HEK293T (cell line): ENCODE measurements at regions not wholly inside any gene's neighbourhood (a gene's known extent, or its start where the extent isn't known, plus 50 kb on each side); places are given as distances from the start of the nearest gene placed in this dataset.

ENCODE experiments used
- CTCF ChIA-PET: fragments of 350-600 bp; formaldehyde crosslinking; extraction: SDS; loops from one replicate; lab custom pipeline; 2021; ENCODE audit warnings: antibody characterized with exemption, inconsistent platforms; lab: Yijun Ruan, JAX
- POLR2A ChIA-PET: fragments of 350-600 bp; formaldehyde crosslinking; extraction: SDS; loops from one replicate; lab custom pipeline; 2020; ENCODE audit warnings: antibody characterized with exemption, inconsistent platforms; lab: Yijun Ruan, JAX
- DNase-seq: peaks from one replicate; pipeline ENCODE4 v3.0.0; 2012; ENCODE audit warnings: mixed read lengths; ENCODE audit errors: extremely low spot score
- ARNT ChIP-seq: fragments of 450-650 bp; IDR thresholded peaks from 2 replicates; pipeline ENCODE4 v1.6.1; 2017; ENCODE audit warnings: mild to moderate bottlenecking
- BHLHE40 ChIP-seq: fragments of 450-650 bp; IDR thresholded peaks from 2 replicates; pipeline ENCODE4 v1.6.1; 2016; ENCODE audit warnings: mild to moderate bottlenecking, moderate library complexity, borderline replicate concordance
- CTBP1 ChIP-seq: fragments of 450-650 bp; IDR thresholded peaks from 2 replicates; pipeline ENCODE4 v1.6.1; 2016; ENCODE audit warnings: borderline replicate concordance
- ELF4 ChIP-seq: fragments of 450-650 bp; IDR thresholded peaks from 2 replicates; pipeline ENCODE4 v1.6.1; 2017; ENCODE audit warnings: antibody characterized with exemption
- FOXA1 ChIP-seq: fragments of 450-650 bp; IDR thresholded peaks from 2 replicates; pipeline ENCODE4 v1.6.1; 2016; ENCODE audit warnings: mild to moderate bottlenecking
- FOXK2 ChIP-seq: fragments of 450-650 bp; IDR thresholded peaks from 2 replicates; pipeline ENCODE4 v1.6.1; 2016; ENCODE audit warnings: mild to moderate bottlenecking
- FOXM1 ChIP-seq: fragments of 450-650 bp; IDR thresholded peaks from 2 replicates; pipeline ENCODE4 v1.6.1; 2017; ENCODE audit warnings: mild to moderate bottlenecking, borderline replicate concordance
- HDGF ChIP-seq: fragments of 450-650 bp; IDR thresholded peaks from 2 replicates; pipeline ENCODE4 v1.6.1; 2017; ENCODE audit warnings: antibody characterized with exemption, borderline replicate concordance
- L3MBTL2 ChIP-seq: fragments of 450-650 bp; conservative IDR thresholded peaks from 2 replicates; pipeline ENCODE4 v1.6.1; 2016; ENCODE audit warnings: mild to moderate bottlenecking
- LEF1 ChIP-seq: fragments of 450-650 bp; IDR thresholded peaks from 2 replicates; pipeline ENCODE4 v1.6.1; 2017; ENCODE audit warnings: mild to moderate bottlenecking, borderline replicate concordance
- NFRKB ChIP-seq: fragments of 450-650 bp; IDR thresholded peaks from 2 replicates; pipeline ENCODE4 v1.6.1; 2016; ENCODE audit warnings: mild to moderate bottlenecking, moderate library complexity
- PKNOX1 ChIP-seq: fragments of 450-650 bp; IDR thresholded peaks from 2 replicates; pipeline ENCODE4 v1.6.1; 2016
- SP1 ChIP-seq: fragments of 450-650 bp; IDR thresholded peaks from 2 replicates; pipeline ENCODE4 v1.6.1; 2017
- SUZ12 ChIP-seq: fragments of 450-650 bp; IDR thresholded peaks from 2 replicates; pipeline ENCODE4 v1.6.1; 2016; ENCODE audit warnings: mild to moderate bottlenecking
- TARDBP ChIP-seq: fragments of 450-650 bp; IDR thresholded peaks from 2 replicates; pipeline ENCODE4 v1.6.1; 2016
- ZNF384 ChIP-seq: fragments of 450-650 bp; IDR thresholded peaks from 2 replicates; pipeline ENCODE4 v1.6.1; 2016

DNA sequence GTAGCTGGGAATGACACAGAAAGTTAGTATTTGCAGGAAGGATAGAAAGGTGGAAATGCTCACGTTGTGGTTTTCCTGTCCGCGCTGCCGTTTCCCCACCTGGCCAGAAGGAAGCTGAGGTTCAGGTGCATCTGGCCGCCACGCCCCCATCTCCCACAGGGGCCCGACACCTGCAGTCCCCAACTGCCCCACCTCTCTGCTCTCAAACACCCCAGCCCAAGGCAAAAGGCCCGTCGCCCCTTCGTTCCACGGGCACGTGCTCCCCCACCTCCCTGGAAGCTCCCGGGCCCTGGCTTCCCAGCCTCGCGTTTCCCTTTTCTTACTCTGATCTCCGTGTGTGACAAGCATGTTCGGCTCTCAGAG lies 985.1 kb downstream of the BRD1 start:
- ChIA-PET POLR2A (no interaction called here), CTCF (no interaction called here)
- DNase-seq = no peak
- TF ChIP-seq NFRKB (no peak), ARNT (no peak), PKNOX1 (no peak), FOXA1 (no peak), ELF4 (no peak), BHLHE40 (no peak), FOXM1 (no peak), SUZ12 (no peak), LEF1 (no peak), L3MBTL2 (no peak), SP1 (no peak), FOXK2 (no peak), CTBP1 (no peak), TARDBP (no peak), HDGF (no peak), ZNF384 (no peak)

DNA sequence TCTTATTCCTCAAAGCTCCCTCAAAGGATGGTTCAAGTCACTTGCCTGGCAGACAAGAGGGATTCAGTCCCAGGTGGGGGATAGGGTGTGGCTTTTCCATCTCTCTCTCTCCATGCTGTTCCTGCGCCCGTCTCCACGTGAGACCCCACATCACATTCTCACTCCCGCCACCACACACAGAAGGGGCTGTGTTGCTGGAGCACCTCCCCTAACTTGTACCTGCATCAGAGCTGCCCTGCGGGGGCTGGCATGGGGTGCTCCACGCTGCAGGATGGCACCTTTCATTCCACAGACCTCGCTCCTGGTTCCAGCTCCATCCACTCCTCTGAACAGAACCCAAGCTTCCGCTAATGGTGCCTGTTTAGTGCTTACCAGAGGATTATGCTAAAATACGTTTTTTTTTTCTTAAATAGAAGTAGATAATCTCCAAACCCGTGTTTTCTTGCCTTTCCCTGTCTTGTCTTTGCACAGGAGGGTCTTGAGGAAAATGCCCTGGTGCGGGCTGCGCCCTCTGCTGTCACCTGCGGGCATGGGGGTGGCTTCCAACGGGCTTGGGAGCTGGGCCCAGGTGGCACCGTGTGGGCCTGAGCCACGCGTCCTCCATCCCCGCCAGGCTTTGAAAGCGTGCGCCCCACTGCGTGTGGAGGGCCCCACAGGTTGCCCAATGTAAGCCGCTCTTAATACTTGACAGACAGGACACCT lies 985.6 kb downstream of the BRD1 start:
- ChIA-PET POLR2A (no interaction called here), CTCF (no interaction called here)
- no peak for DNase-seq
- TF ChIP-seq HDGF (no peak), FOXK2 (no peak)

DNA sequence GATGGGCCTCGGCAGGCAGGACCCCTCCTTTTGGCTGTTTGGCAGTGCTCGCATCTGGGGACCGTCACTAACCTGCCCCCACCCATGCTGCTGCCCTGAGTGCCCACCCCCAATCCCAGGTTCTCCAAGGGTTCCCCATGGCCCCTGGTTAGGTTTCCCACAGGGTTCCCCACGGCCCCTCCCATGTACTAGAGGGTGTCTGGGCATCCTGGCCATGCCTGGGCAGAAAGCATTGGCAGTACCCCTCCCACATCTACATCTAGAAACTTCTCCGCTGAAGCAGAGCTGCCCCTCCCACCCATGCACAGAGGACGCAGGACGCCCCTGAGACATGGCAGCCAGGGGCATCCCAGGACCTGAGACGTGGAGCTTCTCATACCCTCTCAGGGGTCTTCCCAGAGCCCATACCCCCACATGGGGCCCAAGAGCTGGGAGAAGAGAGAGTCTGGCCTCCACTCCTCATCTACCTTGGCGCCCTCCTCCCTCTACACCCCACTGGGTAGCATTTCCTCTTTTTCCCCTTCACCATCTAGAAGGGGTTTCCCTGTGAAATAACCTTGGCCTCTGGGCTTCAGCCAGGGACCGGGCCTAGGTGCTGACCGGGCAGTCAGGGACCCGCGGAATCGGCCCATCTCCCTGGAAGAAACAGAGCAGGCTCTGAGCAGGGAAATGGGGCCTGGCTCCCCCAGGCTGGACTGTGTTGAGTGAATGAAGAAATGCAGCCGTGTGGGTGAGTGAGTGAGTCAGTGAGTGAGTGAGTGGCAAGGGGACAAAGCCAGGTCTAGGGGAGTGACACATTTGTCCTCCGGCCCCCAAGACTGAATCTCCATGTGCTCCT lies 987.3 kb downstream of the BRD1 start:
- ChIA-PET CTCF (no interaction called here), POLR2A (no interaction called here)
- DNase-seq = no peak
- TF ChIP-seq L3MBTL2 = no peak
- TF ChIP-seq BHLHE40 = no peak
- TF ChIP-seq FOXM1 = no peak
- TF ChIP-seq FOXK2 = no peak
- TF ChIP-seq CTBP1 = no peak
- TF ChIP-seq ARNT = no peak
- no peak for TF ChIP-seq SUZ12
- no peak for TF ChIP-seq LEF1
- TF ChIP-seq SP1 = no peak
- no peak for TF ChIP-seq HDGF
- TF ChIP-seq TARDBP = no peak
- no peak for TF ChIP-seq FOXA1

GRCh38 chr22:48838846-48839730 lies 988.6 kb downstream of the BRD1 start:
- no peak for DNase-seq
- TF ChIP-seq FOXA1 (no peak), CTBP1 (no peak), HDGF (no peak), SUZ12 (no peak), TARDBP (no peak), PKNOX1 (no peak), LEF1 (no peak), SP1 (no peak), ARNT (no peak), ZNF384 (no peak), ELF4 (no peak)
- ChIA-PET POLR2A (no interaction called here), CTCF (no interaction called here)

DNA sequence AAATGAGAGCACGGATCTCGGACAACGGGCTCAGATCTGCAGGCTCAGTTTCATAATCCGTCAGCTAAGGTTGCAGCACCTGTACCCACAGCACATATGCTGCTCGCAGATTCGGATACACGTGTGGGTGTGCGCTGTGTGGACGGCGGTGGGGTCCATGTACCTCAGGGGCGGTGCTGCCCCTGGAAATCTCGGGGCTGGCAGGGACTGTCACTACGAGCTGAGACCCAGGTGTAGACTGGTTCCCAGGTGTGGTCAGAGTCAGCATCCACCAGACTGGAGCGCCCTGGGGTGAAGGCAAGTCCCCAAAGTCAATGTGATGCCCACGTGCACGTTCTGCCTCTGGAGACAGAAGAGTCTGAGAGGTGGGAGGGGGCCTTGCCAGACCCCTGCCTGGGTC lies 989.3 kb downstream of the BRD1 start:
- ChIA-PET CTCF (no interaction called here), POLR2A (no interaction called here)
- DNase-seq = no peak
- TF ChIP-seq ELF4 (no peak), PKNOX1 (no peak)

DNA sequence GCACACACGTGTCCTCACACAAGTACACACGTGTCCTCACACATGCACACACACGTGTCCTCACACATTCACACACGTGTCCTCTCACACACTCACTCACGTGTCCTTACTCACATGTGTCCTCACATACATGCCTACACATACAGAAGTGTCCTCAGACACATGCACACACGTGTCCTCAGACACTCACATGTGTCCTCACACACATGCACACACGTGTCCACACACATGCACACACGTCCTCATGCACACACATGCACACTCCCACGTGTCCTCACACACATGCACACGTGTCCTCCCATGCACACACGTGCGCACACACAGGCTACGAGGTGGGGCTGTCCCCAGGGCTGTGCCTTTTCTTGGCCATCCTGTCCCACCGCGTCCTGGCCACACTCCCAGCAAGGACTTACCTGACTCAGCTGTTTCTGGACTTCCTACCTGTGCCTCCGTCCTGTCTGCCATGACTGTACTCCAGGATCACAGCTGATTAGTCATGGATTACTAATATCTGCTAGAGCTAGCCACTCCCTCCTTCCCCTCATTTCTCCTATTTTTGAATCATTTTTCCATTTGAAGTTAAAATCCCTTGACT lies 990.2 kb downstream of the BRD1 start:
- TF ChIP-seq ELF4 (no peak), PKNOX1 (no peak), HDGF (no peak), TARDBP (no peak), CTBP1 (no peak), LEF1 (no peak), FOXK2 (no peak), L3MBTL2 (no peak), ZNF384 (no peak), FOXM1 (no peak), FOXA1 (no peak), NFRKB (no peak), BHLHE40 (no peak), SP1 (no peak), ARNT (no peak), SUZ12 (no peak)
- ChIA-PET CTCF (no interaction called here), POLR2A (no interaction called here)
- DNase-seq = no peak
